Stimulated activated CD8-positive, alpha-beta memory T cell treated with anti-CD3 and anti-CD28 coated beads, Interleukin-15, amount 100 ng/mL, for 1 hour (primary cell): ENCODE measurements at regions not wholly inside any gene's neighbourhood (a gene's known extent, or its start where the extent isn't known, plus 50 kb on each side); places are given as distances from the start of the nearest gene placed in this dataset.

Experiments
- DNase-seq: peaks from one replicate; pipeline ENCODE4 v3.0.0-alpha.2; 2020; ENCODE audit warnings: low read depth

- no peak for DNase-seq
These were observed 281.9 kb upstream of the ADAMTS5 start for GRCh38 chr21:27248814-27249213.

- no peak for DNase-seq
These were observed 279.9 kb upstream of the ADAMTS5 start for GRCh38 chr21:27246741-27247140.

GRCh38 chr21:27244776-27245175, 277.9 kb upstream of the ADAMTS5 start:
- no peak for DNase-seq

GRCh38 chr21:27244352-27244751, 277.5 kb upstream of the ADAMTS5 start:
- DNase-seq: no peak

GRCh38 chr21:27240839-27241238, 274.0 kb upstream of the ADAMTS5 start:
- DNase-seq: no peak

- DNase-seq: no peak
These were observed 266.7 kb upstream of the ADAMTS5 start for GRCh38 chr21:27233514-27234115.

GRCh38 chr21:27225940-27226339, 259.1 kb upstream of the ADAMTS5 start:
- no peak for DNase-seq

GRCh38 chr21:27225151-27225550, 258.3 kb upstream of the ADAMTS5 start:
- no peak for DNase-seq

GRCh38 chr21:27224169-27224568, 257.3 kb upstream of the ADAMTS5 start:
- DNase-seq: no peak

GRCh38 chr21:27221077-27221476, 254.2 kb upstream of the ADAMTS5 start:
- DNase-seq: no peak

- DNase-seq: no peak
These were observed 253.5 kb upstream of the ADAMTS5 start for GRCh38 chr21:27220416-27220815.

- DNase-seq: no peak
These were observed 252.2 kb upstream of the ADAMTS5 start for GRCh38 chr21:27219068-27219467.

GRCh38 chr21:27213303-27213702, 246.4 kb upstream of the ADAMTS5 start:
- no peak for DNase-seq

GRCh38 chr21:27212441-27212840, 245.6 kb upstream of the ADAMTS5 start:
- DNase-seq: no peak

- DNase-seq: no peak
These were observed 242.7 kb upstream of the ADAMTS5 start for GRCh38 chr21:27209546-27209945.

- no peak for DNase-seq
These were observed 239.6 kb upstream of the ADAMTS5 start for GRCh38 chr21:27206368-27206982.

GRCh38 chr21:27202301-27202700, 235.4 kb upstream of the ADAMTS5 start:
- DNase-seq: no peak

- no peak for DNase-seq
These were observed 234.3 kb upstream of the ADAMTS5 start for GRCh38 chr21:27201197-27201596.

- DNase-seq: no peak
These were observed 229.8 kb upstream of the ADAMTS5 start for GRCh38 chr21:27196651-27197050.

GRCh38 chr21:27192281-27192949, 225.5 kb upstream of the ADAMTS5 start:
- no peak for DNase-seq

GRCh38 chr21:27190601-27191000, 223.7 kb upstream of the ADAMTS5 start:
- no peak for DNase-seq

- DNase-seq: no peak
These were observed 223.0 kb upstream of the ADAMTS5 start for GRCh38 chr21:27189870-27190269.

GRCh38 chr21:27173053-27173452, 206.2 kb upstream of the ADAMTS5 start:
- no peak for DNase-seq

- DNase-seq: no peak
These were observed 204.8 kb upstream of the ADAMTS5 start for GRCh38 chr21:27171707-27172106.
